Left colon (tissue), 2 donors: ENCODE measurements at regions not wholly inside any gene's neighbourhood (a gene's known extent, or its start where the extent isn't known, plus 50 kb on each side); places are given as distances from the start of the nearest gene placed in this dataset.
A peak's percentile ranks its signal among the peaks of the same experiment; 100 is the strongest.

ENCODE experiments used
- ATAC-seq: fragments of 200-7000 bp; cut with Tn5 transposase; one replicate; pipeline ENCODE4 v1.9.1; 2020; ENCODE audit warnings: mild to moderate bottlenecking, moderate library complexity
- DNase-seq, 2 donors: peaks; one replicate each; pipeline ENCODE4 v3.0.0-alpha.2; 2020
- intact Hi-C, 2 donors: fragments of 100-400 bp; cut with DNase I in 1 of 2; cut with micrococcal nuclease in 1 of 2; formaldehyde crosslinking; loops; one replicate each; pipeline versions ENCODE4 v1.11.2 to v1.14.0; 2022; cut with DNase I, micrococcal nuclease
- donor health status: DM: no; HTN: no; CAD: no.
- donor health status: DM: yes; HTN: yes; CAD: no.

GRCh38 chr5:124341066-124341858 lies 405.2 kb downstream of the ZNF608 start:
- no peak for DNase-seq
- ATAC-seq = no peak
- intact Hi-C loops = no loop called here

GRCh38 chr5:124337996-124338395 lies 408.4 kb downstream of the ZNF608 start:
- DNase-seq = no peak
- intact Hi-C loops = no loop called here
- ATAC-seq = no peak

GRCh38 chr5:124333298-124333979 lies 413.0 kb downstream of the ZNF608 start:
- DNase-seq (no peak), ATAC-seq (peak; percentile 98)
- intact Hi-C loops = no loop called here

GRCh38 chr5:124332273-124332672 lies 414.2 kb downstream of the ZNF608 start:
- no peak for DNase-seq

GRCh38 chr5:124330595-124331220 lies 415.7 kb downstream of the ZNF608 start:
- DNase-seq (no peak), ATAC-seq (peak; percentile 81)
- intact Hi-C loops = no loop called here

More at GRCh38 chr5:124332273-124332672, 414.2 kb downstream of the ZNF608 start:
- intact Hi-C loops = no loop called here
- ATAC-seq = no peak

- intact Hi-C loops = no loop called here
- no peak for DNase-seq
- ATAC-seq = no peak
Measured at GRCh38 chr5:124328201-124328600, 418.2 kb downstream of the ZNF608 start.

- intact Hi-C loops = no loop called here
- no peak for ATAC-seq
Measured at GRCh38 chr5:124318661-124319060, 427.8 kb downstream of the ZNF608 start.

GRCh38 chr5:124317451-124317850 lies 429.0 kb downstream of the ZNF608 start:
- no peak for DNase-seq
- ATAC-seq = no peak
- intact Hi-C loops = no loop called here

More at GRCh38 chr5:124318661-124319060, 427.8 kb downstream of the ZNF608 start:
- no peak for DNase-seq

GRCh38 chr5:124315741-124316415 lies 430.6 kb downstream of the ZNF608 start:
- ATAC-seq = no peak
- no peak for DNase-seq
- intact Hi-C loops = no loop called here

- intact Hi-C loops = no loop called here
- ATAC-seq = peak; percentile 91
- no peak for DNase-seq
Measured at GRCh38 chr5:124310453-124310852, 436.0 kb downstream of the ZNF608 start.

- no peak for ATAC-seq
- no peak for DNase-seq
- intact Hi-C loops = no loop called here
Measured at GRCh38 chr5:124309241-124309980, 437.0 kb downstream of the ZNF608 start.

- intact Hi-C loops = no loop called here
- DNase-seq (no peak), ATAC-seq (no peak)
Measured at GRCh38 chr5:124303366-124303765, 443.1 kb downstream of the ZNF608 start.

- DNase-seq (no peak), ATAC-seq (no peak)
- intact Hi-C loops = no loop called here
Measured at GRCh38 chr5:124302533-124302932, 443.9 kb downstream of the ZNF608 start.

- intact Hi-C loops = no loop called here
- ATAC-seq = no peak
- DNase-seq = no peak
Measured at GRCh38 chr5:124301850-124302249, 444.6 kb downstream of the ZNF608 start.

GRCh38 chr5:124300815-124301621 lies 445.4 kb downstream of the ZNF608 start:
- intact Hi-C loops = no loop called here
- ATAC-seq (no peak), DNase-seq (no peak)

- DNase-seq = no peak
- intact Hi-C loops = no loop called here
- ATAC-seq = no peak
Measured at GRCh38 chr5:124297826-124298225, 448.6 kb downstream of the ZNF608 start.

GRCh38 chr5:124292322-124292855 lies 454.1 kb downstream of the ZNF608 start:
- intact Hi-C loops = no loop called here
- ATAC-seq (no peak), DNase-seq (no peak)
